HCT116 (cell line): ENCODE measurements at regions not wholly inside any gene's neighbourhood (a gene's known extent, or its start where the extent isn't known, plus 50 kb on each side); places are given as distances from the start of the nearest gene placed in this dataset.

Experiments
- ATF3 ChIP-seq: IDR thresholded peaks from 2 replicates; pipeline ENCODE4 v1.6.1; 2012
- CTCF ChIP-seq, 3 experiments: fragments of 200-600 bp in 1 of 3; sonication (generic) in 1 of 3; IDR thresholded peaks in 2 of 3; conservative IDR thresholded peaks in 1 of 3; 2 replicates each; pipeline ENCODE4 v1.5.1; 2012 to 2017; ENCODE audit warnings: low read depth in 2 of 3, low read length in 2 of 3, antibody characterized with exemption in 1 of 3, borderline replicate concordance in 1 of 3, control low read depth in 1 of 3, mild to moderate bottlenecking in 1 of 3, mixed read lengths in 1 of 3, mixed run types in 1 of 3, moderate library complexity in 1 of 3; ENCODE audit not compliant: insufficient read depth in 1 of 3
- EGR1 ChIP-seq: IDR thresholded peaks from 2 replicates; pipeline ENCODE4 v1.6.1; 2012; ENCODE audit warnings: low read depth
- EZH2 ChIP-seq: fragments of 200-600 bp; sonication (generic); IDR thresholded peaks from 2 replicates; pipeline ENCODE4 v1.6.1; 2017; ENCODE audit warnings: antibody characterized with exemption, mixed run types
- JUND ChIP-seq: IDR thresholded peaks from 2 replicates; pipeline ENCODE4 v1.6.1; 2012
- MAX ChIP-seq: IDR thresholded peaks from 2 replicates; pipeline ENCODE4 v1.6.1; 2012
- POLR2A ChIP-seq: IDR thresholded peaks from 2 replicates; pipeline ENCODE4 v1.7.0; 2011; ENCODE audit warnings: borderline replicate concordance; ENCODE audit not compliant: insufficient read depth, insufficient read length; ENCODE audit errors: extremely low read depth
- POLR2AphosphoS5 ChIP-seq: IDR thresholded peaks from 2 replicates; pipeline ENCODE4 v1.6.1; 2011; ENCODE audit warnings: mild to moderate bottlenecking, low read depth, low read length, moderate library complexity
- SP1 ChIP-seq: IDR thresholded peaks from 2 replicates; pipeline ENCODE4 v1.6.1; 2012; ENCODE audit warnings: low read depth

- TF ChIP-seq CTCF (IDR thresholded peaks at IDR 0.05 in 2 of 3, conservative IDR thresholded peaks at IDR 0.05 in 1 of 3; ENCODE audit: borderline replicate concordance in 1 of 3, insufficient read depth in 1 of 3, low read depth in 2 of 3, low read length in 2 of 3) (no peak), POLR2A (no peak), POLR2AphosphoS5 (no peak), SP1 (no peak), JUND (no peak), EGR1 (no peak), MAX (no peak), EZH2 (no peak), ATF3 (no peak)
Observed at GRCh38 chr5:98099448-98100105, 673.9 kb upstream of the RGMB start.
